ENCODE measurements at regions not wholly inside any gene's neighbourhood (a gene's known extent, or its start where the extent isn't known, plus 50 kb on each side); places are given as distances from the start of the nearest gene placed in this dataset.

DNA sequence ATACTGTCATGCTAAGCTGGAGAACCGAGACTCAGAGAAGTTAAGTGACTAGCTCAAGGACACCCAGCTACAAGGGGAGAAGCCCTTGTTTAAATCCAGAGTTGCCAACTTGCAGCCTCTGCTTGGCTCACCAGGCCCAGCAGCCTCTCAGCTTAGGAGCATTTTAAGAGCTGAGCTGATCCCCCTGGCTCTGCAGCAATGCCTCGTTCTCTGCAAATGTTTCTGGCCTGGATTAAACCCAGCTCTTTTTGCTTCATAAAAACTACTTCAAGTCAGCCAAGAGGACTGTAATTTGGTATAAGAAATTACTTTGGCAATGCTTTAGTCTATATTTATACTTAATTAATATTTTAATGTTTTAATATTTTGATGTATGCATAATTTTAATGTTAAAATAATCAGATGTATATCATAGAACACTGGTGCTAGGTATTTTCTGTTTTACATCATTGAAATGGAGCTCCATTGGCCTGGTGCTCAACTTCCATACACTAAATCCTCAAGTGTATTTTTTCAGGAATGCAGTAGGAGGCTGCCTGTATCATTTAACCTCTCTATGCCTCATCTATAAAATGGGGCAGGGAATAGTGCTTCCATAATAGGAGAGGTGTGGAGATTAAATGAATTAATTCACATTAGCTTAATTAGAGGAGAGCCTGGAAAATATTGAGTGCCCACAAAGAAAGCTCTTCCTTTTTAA, 184.2 kb downstream of the EMX2 start:
- H3K4me1 ChIP-seq = no peaks in the 10 kb centered on the region
- H3K27me3 ChIP-seq = peaks cover 0 to 25% of the 10 kb centered on the region in 2 donors
- H3K27ac ChIP-seq = no peak overlapping the region
- TF ChIP-seq CTCF (IDR thresholded peaks at IDR 0.05) = no peak
- H3K4me3 ChIP-seq = no peak overlapping the region
- intact Hi-C loops (cut with DNase I; ENCODE audit: low total_unique reads) = no loop called here
- H3K36me3 ChIP-seq = no peaks in the 10 kb centered on the region
- no peaks in the 10 kb centered on the region for H3K9me3 ChIP-seq
- DNase-seq = no peak

- no peak overlapping the region for H3K4me3 ChIP-seq
- intact Hi-C loops (cut with DNase I; ENCODE audit: low total_unique reads) = no loop called here
- no peaks in the 10 kb centered on the region for H3K4me1 ChIP-seq
- H3K9me3 ChIP-seq = no peaks in the 10 kb centered on the region
- no peak for DNase-seq
- TF ChIP-seq CTCF (IDR thresholded peaks at IDR 0.05) = no peak
- H3K36me3 ChIP-seq = no peaks in the 10 kb centered on the region
- no peak overlapping the region for H3K27ac ChIP-seq
- peaks cover 0 to 27% of the 10 kb centered on the region in 2 donors for H3K27me3 ChIP-seq
Measured at GRCh38 chr10:117727421-117727820, 184.9 kb downstream of the EMX2 start.

DNA sequence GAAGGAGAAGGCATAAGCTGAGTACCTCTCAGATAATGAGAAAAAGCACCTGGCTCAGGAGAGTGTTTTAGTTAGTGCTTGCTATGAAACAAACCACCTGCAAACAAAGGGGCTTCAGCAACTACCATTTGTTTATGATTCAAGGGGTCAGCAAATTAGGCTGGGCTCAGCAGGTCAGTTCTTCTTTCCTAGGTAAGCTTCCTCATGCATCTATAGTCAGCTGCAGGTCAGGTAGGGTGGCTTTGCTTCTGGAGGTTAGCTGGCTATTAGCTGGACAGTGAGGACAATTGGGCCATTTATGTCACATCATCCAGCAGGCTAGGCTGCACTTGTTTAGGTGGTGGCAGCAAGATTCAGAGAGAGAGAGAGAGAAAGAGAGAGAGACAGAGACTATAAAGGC, 185.5 kb downstream of the EMX2 start:
- Histone ChIP-seq H3K27me3 (peaks cover 0 to 29% of the 10 kb centered on the region in 2 donors), H3K36me3 (no peaks in the 10 kb centered on the region), H3K27ac (no peak overlapping the region), H3K9me3 (no peaks in the 10 kb centered on the region), H3K4me1 (no peaks in the 10 kb centered on the region), H3K4me3 (no peak overlapping the region)
- DNase-seq = no peak
- intact Hi-C loops (cut with DNase I; ENCODE audit: low total_unique reads) = no loop called here
- no peak for TF ChIP-seq CTCF (IDR thresholded peaks at IDR 0.05)

GRCh38 chr10:117729156-117729555, 186.6 kb downstream of the EMX2 start:
- H3K9me3 ChIP-seq = no peaks in the 10 kb centered on the region
- peaks cover 0 to 29% of the 10 kb centered on the region in 2 donors for H3K27me3 ChIP-seq
- no peak overlapping the region for H3K27ac ChIP-seq

GRCh38 chr10:117731121-117731791, 188.7 kb downstream of the EMX2 start:
- H3K9me3 ChIP-seq = no peaks in the 10 kb centered on the region
- H3K4me1 ChIP-seq = peaks cover 0 to 5% (median 1%) of the 10 kb centered on the region in 4 donors
- H3K27me3 ChIP-seq = peaks cover 0 to 44% of the 10 kb centered on the region in 2 donors
- H3K36me3 ChIP-seq = no peaks in the 10 kb centered on the region
- intact Hi-C loops (cut with DNase I; ENCODE audit: low total_unique reads) = no loop called here
- no peak overlapping the region for H3K27ac ChIP-seq
- H3K4me3 ChIP-seq = no peak overlapping the region
- no peak for TF ChIP-seq CTCF (IDR thresholded peaks at IDR 0.05)
- DNase-seq = no peak

More at GRCh38 chr10:117729156-117729555, 186.6 kb downstream of the EMX2 start:
- Histone ChIP-seq H3K4me3 (no peak overlapping the region), H3K4me1 (no peaks in the 10 kb centered on the region), H3K36me3 (no peaks in the 10 kb centered on the region)
- intact Hi-C loops (cut with DNase I; ENCODE audit: low total_unique reads) = no loop called here
- DNase-seq = no peak
- TF ChIP-seq CTCF (IDR thresholded peaks at IDR 0.05) = no peak
